VCaP (cell line): ENCODE measurements at regions not wholly inside any gene's neighbourhood (a gene's known extent, or its start where the extent isn't known, plus 50 kb on each side); places are given as distances from the start of the nearest gene placed in this dataset.
"Not testable (repeated sequence)": the region's sequence is repeated elsewhere in the genome, so short reads cannot be mapped to it uniquely, and the experiment has no call there.

Source experiments
- H3K27ac ChIP-seq: fragments of 450-650 bp; 2 replicates; pipeline ENCODE4 v1.5.1; 2017
- CTCF ChIP-seq: fragments of 450-650 bp; conservative IDR thresholded peaks from 2 replicates; pipeline ENCODE4 v1.5.1; 2017; ENCODE audit warnings: mild to moderate bottlenecking, moderate library complexity

GRCh38 chr7:45293295-45293942 lies 135.8 kb downstream of the RAMP3 start:
- no peak overlapping the region for H3K27ac ChIP-seq
- TF ChIP-seq CTCF, result no peak

GRCh38 chr7:45294559-45294958 lies 137.0 kb downstream of the RAMP3 start:
- no peak overlapping the region for H3K27ac ChIP-seq
- no peak for TF ChIP-seq CTCF

- TF ChIP-seq CTCF, result no peak
- no peak overlapping the region for H3K27ac ChIP-seq
These were observed 137.6 kb downstream of the RAMP3 start for GRCh38 chr7:45295222-45295621.

GRCh38 chr7:45296748-45297147 lies 139.2 kb downstream of the RAMP3 start:
- TF ChIP-seq CTCF, result no peak
- no peak overlapping the region for H3K27ac ChIP-seq

GRCh38 chr7:45306752-45307305 lies 149.2 kb downstream of the RAMP3 start:
- TF ChIP-seq CTCF, result no peak
- H3K27ac ChIP-seq, result no peak overlapping the region

- no peak for TF ChIP-seq CTCF
- H3K27ac ChIP-seq, result no peak overlapping the region
These were observed 154.0 kb downstream of the RAMP3 start for GRCh38 chr7:45311597-45311996.

GRCh38 chr7:45315512-45315911 lies 157.9 kb downstream of the RAMP3 start:
- not testable (repeated sequence) for H3K27ac ChIP-seq

- no peak overlapping the region for H3K27ac ChIP-seq
- TF ChIP-seq CTCF, result no peak
These were observed 167.2 kb downstream of the RAMP3 start for GRCh38 chr7:45324683-45325237.
